ENCODE measurements at regions not wholly inside any gene's neighbourhood (a gene's known extent, or its start where the extent isn't known, plus 50 kb on each side); places are given as distances from the start of the nearest gene placed in this dataset.

GRCh38 chr1:22236166-22236565 lies 93.3 kb upstream of the WNT4 start:
- Histone ChIP-seq H3K36me3 (ENCODE audit: control insufficient read depth, insufficient read depth, low read length) (no peaks in the 10 kb centered on the region), H3K56ac (ENCODE audit: low read length) (no peak overlapping the region), H3K4me1 (ENCODE audit: control insufficient read depth, low read depth, low read length) (peaks cover 2% of the 10 kb centered on the region), H2BK5ac (ENCODE audit: low read length) (no peak overlapping the region), H3K4me2 (ENCODE audit: low read length) (no peak overlapping the region), H2AK5ac (ENCODE audit: low read length) (no peak overlapping the region), H4K8ac (ENCODE audit: low read depth, low read length) (no peak overlapping the region), H3K79me1 (ENCODE audit: low read length) (no peaks in the 10 kb centered on the region), H4K5ac (ENCODE audit: low read length) (no peak overlapping the region), H3K79me2 (ENCODE audit: control insufficient read depth, insufficient read depth, low read length) (no peaks in the 10 kb centered on the region), H3K9ac (ENCODE audit: low read length) (no peak overlapping the region), H3K27me3 (ENCODE audit: insufficient read depth, low read length, poor library complexity) (no peaks in the 10 kb centered on the region), H3K27ac (ENCODE audit: low read depth, low read length) (no peak overlapping the region), H3K4ac (ENCODE audit: low read depth, low read length) (no peak overlapping the region), H3K18ac (ENCODE audit: low read length) (no peak overlapping the region), H2BK120ac (ENCODE audit: low read depth, low read length) (no peak overlapping the region), H2BK15ac (replicated peaks; ENCODE audit: low read depth) (no peak overlapping the region), H3K4me3 (ENCODE audit: low read length) (no peak overlapping the region), H3K23ac (ENCODE audit: low read length) (no peak overlapping the region)
- no CpG with 5 or more reads among the region's 7 CpGs for WGBS (ENCODE audit: extremely low coverage, insufficient coverage, low lambda C conversion rate)
- no peak for DNase-seq

- H3K4me2 ChIP-seq (ENCODE audit: low read length), result no peak overlapping the region
- H3K27me3 ChIP-seq (ENCODE audit: insufficient read depth, low read length, poor library complexity), result no peaks in the 10 kb centered on the region
- H4K8ac ChIP-seq (ENCODE audit: low read depth, low read length), result no peak overlapping the region
- no peak overlapping the region for H2BK5ac ChIP-seq (ENCODE audit: low read length)
- no peak overlapping the region for H2AK5ac ChIP-seq (ENCODE audit: low read length)
- no peak overlapping the region for H3K23ac ChIP-seq (ENCODE audit: low read length)
- no peaks in the 10 kb centered on the region for H3K36me3 ChIP-seq (ENCODE audit: control insufficient read depth, insufficient read depth, low read length)
- no peak overlapping the region for H3K27ac ChIP-seq (ENCODE audit: low read depth, low read length)
- H3K4me3 ChIP-seq (ENCODE audit: low read length), result no peak overlapping the region
- no peak overlapping the region for H3K4ac ChIP-seq (ENCODE audit: low read depth, low read length)
- H2BK120ac ChIP-seq (ENCODE audit: low read depth, low read length), result no peak overlapping the region
- no peak overlapping the region for H3K56ac ChIP-seq (ENCODE audit: low read length)
- H3K9ac ChIP-seq (ENCODE audit: low read length), result no peak overlapping the region
- H3K79me1 ChIP-seq (ENCODE audit: low read length), result no peaks in the 10 kb centered on the region
- no peak for DNase-seq
- no peak overlapping the region for H3K18ac ChIP-seq (ENCODE audit: low read length)
- no CpG with 5 or more reads among the region's 6 CpGs for WGBS (ENCODE audit: extremely low coverage, insufficient coverage, low lambda C conversion rate)
- H3K4me1 ChIP-seq (ENCODE audit: control insufficient read depth, low read depth, low read length), result peaks cover 2% of the 10 kb centered on the region
- H3K79me2 ChIP-seq (ENCODE audit: control insufficient read depth, insufficient read depth, low read length), result no peaks in the 10 kb centered on the region
- no peak overlapping the region for H2BK15ac ChIP-seq (replicated peaks; ENCODE audit: low read depth)
- H4K5ac ChIP-seq (ENCODE audit: low read length), result no peak overlapping the region
Observed at GRCh38 chr1:22236900-22237299, 94.0 kb upstream of the WNT4 start.

GRCh38 chr1:22237433-22238093 lies 94.7 kb upstream of the WNT4 start:
- Histone ChIP-seq H4K5ac (ENCODE audit: low read length) (no peak overlapping the region), H3K79me2 (ENCODE audit: control insufficient read depth, insufficient read depth, low read length) (no peaks in the 10 kb centered on the region), H3K4me3 (ENCODE audit: low read length) (no peak overlapping the region), H3K56ac (ENCODE audit: low read length) (no peak overlapping the region), H2BK120ac (ENCODE audit: low read depth, low read length) (no peak overlapping the region), H3K9ac (ENCODE audit: low read length) (no peak overlapping the region), H3K27me3 (ENCODE audit: insufficient read depth, low read length, poor library complexity) (no peaks in the 10 kb centered on the region), H3K4ac (ENCODE audit: low read depth, low read length) (no peak overlapping the region), H2BK15ac (replicated peaks; ENCODE audit: low read depth) (no peak overlapping the region), H3K27ac (ENCODE audit: low read depth, low read length) (no peak overlapping the region), H3K36me3 (ENCODE audit: control insufficient read depth, insufficient read depth, low read length) (no peaks in the 10 kb centered on the region), H2AK5ac (ENCODE audit: low read length) (no peak overlapping the region), H3K79me1 (ENCODE audit: low read length) (no peaks in the 10 kb centered on the region), H3K4me2 (ENCODE audit: low read length) (no peak overlapping the region), H3K18ac (ENCODE audit: low read length) (no peak overlapping the region), H3K23ac (ENCODE audit: low read length) (no peak overlapping the region), H2BK5ac (ENCODE audit: low read length) (no peak overlapping the region), H4K8ac (ENCODE audit: low read depth, low read length) (no peak overlapping the region), H3K4me1 (ENCODE audit: control insufficient read depth, low read depth, low read length) (peaks cover 2% of the 10 kb centered on the region)
- no CpG with 5 or more reads among the region's 11 CpGs for WGBS (ENCODE audit: extremely low coverage, insufficient coverage, low lambda C conversion rate)
- DNase-seq, result no peak

DNA sequence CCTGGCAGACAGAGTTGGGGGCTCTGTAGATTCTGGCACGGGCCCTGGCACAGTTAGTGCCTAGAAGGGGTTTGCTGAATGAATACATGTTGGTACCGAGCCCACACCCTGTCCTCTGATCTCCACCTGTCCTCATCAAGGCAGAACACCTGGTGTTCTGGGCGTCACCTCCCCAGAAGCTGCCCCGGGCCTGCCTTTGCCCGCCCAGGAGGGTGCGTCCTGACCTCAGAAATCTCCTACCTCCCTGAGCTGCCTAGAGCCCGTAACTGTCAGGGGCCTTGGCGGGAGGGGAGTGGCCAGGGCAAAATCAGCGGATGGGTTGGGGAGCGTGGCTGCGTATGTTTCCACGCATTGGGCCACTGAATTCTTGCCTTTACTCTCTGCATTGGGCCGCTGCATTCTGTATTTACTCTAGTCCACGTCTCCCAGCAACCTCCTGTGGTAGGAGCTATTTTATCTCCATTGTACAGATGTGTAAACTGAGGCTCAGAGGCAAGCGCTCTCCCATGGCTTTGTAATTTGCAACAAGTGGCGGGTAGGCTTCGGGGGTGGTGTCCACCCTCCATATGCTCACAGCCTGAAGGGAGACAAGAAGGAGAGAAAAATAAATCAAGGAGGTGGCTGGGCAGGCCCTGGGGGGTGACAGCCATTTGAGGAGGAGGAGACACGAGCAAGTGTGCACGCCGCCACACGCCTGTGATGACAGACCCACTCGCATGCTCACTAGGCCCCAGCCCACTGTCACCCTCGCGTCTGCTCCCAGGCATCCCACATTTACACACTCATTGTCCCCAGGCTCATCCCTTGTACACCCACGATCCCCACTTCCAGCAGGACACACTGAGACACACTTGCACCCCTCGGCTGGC lies 95.7 kb upstream of the WNT4 start:
- Histone ChIP-seq H3K18ac (ENCODE audit: low read length) (no peak overlapping the region), H3K36me3 (ENCODE audit: control insufficient read depth, insufficient read depth, low read length) (no peaks in the 10 kb centered on the region), H3K79me2 (ENCODE audit: control insufficient read depth, insufficient read depth, low read length) (no peaks in the 10 kb centered on the region), H2AK5ac (ENCODE audit: low read length) (no peak overlapping the region), H3K27ac (ENCODE audit: low read depth, low read length) (no peak overlapping the region), H3K9ac (ENCODE audit: low read length) (no peak overlapping the region), H3K4ac (ENCODE audit: low read depth, low read length) (no peak overlapping the region), H4K8ac (ENCODE audit: low read depth, low read length) (no peak overlapping the region), H3K79me1 (ENCODE audit: low read length) (no peaks in the 10 kb centered on the region), H3K4me2 (ENCODE audit: low read length) (no peak overlapping the region), H3K56ac (ENCODE audit: low read length) (no peak overlapping the region), H3K4me3 (ENCODE audit: low read length) (no peak overlapping the region), H3K4me1 (ENCODE audit: control insufficient read depth, low read depth, low read length) (peaks cover 2% of the 10 kb centered on the region), H3K27me3 (ENCODE audit: insufficient read depth, low read length, poor library complexity) (no peaks in the 10 kb centered on the region), H2BK5ac (ENCODE audit: low read length) (no peak overlapping the region), H3K23ac (ENCODE audit: low read length) (no peak overlapping the region), H2BK15ac (replicated peaks; ENCODE audit: low read depth) (no peak overlapping the region), H2BK120ac (ENCODE audit: low read depth, low read length) (no peak overlapping the region), H4K5ac (ENCODE audit: low read length) (no peak overlapping the region)
- WGBS (ENCODE audit: extremely low coverage, insufficient coverage, low lambda C conversion rate), result no CpG with 5 or more reads among the region's 26 CpGs
- DNase-seq, result no peak

DNA sequence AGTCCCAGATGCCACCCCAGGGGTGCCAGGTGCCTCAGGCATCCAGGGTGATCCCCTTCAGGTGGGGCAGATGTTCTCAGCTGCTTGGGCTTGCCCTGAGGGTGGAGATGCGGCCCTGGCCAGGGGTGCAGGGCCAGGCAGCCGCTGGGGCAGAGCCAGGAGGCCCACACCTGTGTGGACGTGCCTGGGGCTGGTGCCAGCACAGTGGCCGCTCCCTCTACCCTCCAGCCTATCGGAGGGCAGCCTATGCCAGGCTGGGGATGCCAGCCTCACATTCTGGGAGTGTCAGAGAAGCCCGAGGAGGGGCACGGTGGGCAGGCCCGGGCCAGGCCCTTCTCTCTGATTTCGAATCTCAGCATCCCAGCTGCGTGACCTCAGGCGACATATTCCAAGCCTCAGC lies 96.5 kb upstream of the WNT4 start:
- Histone ChIP-seq H4K5ac (ENCODE audit: low read length) (no peak overlapping the region), H3K79me1 (ENCODE audit: low read length) (no peaks in the 10 kb centered on the region)

More for the DNA sequence above, 96.5 kb upstream of the WNT4 start:
- Histone ChIP-seq H3K36me3 (ENCODE audit: control insufficient read depth, insufficient read depth, low read length) (no peaks in the 10 kb centered on the region), H3K23ac (ENCODE audit: low read length) (no peak overlapping the region), H3K4ac (ENCODE audit: low read depth, low read length) (no peak overlapping the region), H3K9ac (ENCODE audit: low read length) (no peak overlapping the region), H3K4me3 (ENCODE audit: low read length) (no peak overlapping the region), H3K56ac (ENCODE audit: low read length) (no peak overlapping the region), H2BK15ac (replicated peaks; ENCODE audit: low read depth) (no peak overlapping the region), H3K27me3 (ENCODE audit: insufficient read depth, low read length, poor library complexity) (no peaks in the 10 kb centered on the region), H3K79me2 (ENCODE audit: control insufficient read depth, insufficient read depth, low read length) (no peaks in the 10 kb centered on the region), H3K18ac (ENCODE audit: low read length) (no peak overlapping the region), H3K4me1 (ENCODE audit: control insufficient read depth, low read depth, low read length) (peaks cover 1% of the 10 kb centered on the region), H2BK120ac (ENCODE audit: low read depth, low read length) (no peak overlapping the region), H2AK5ac (ENCODE audit: low read length) (no peak overlapping the region), H3K27ac (ENCODE audit: low read depth, low read length) (no peak overlapping the region), H2BK5ac (ENCODE audit: low read length) (no peak overlapping the region), H3K4me2 (ENCODE audit: low read length) (no peak overlapping the region), H4K8ac (ENCODE audit: low read depth, low read length) (no peak overlapping the region)
- no CpG with 5 or more reads among the region's 11 CpGs for WGBS (ENCODE audit: extremely low coverage, insufficient coverage, low lambda C conversion rate)
- no peak for DNase-seq

All from mesendoderm (in vitro differentiated cells).